ENCODE measurements at regions not wholly inside any gene's neighbourhood (a gene's known extent, or its start where the extent isn't known, plus 50 kb on each side); places are given as distances from the start of the nearest gene placed in this dataset.
"Not testable (repeated sequence)": the region's sequence is repeated elsewhere in the genome, so short reads cannot be mapped to it uniquely, and the experiment has no call there.

DNA sequence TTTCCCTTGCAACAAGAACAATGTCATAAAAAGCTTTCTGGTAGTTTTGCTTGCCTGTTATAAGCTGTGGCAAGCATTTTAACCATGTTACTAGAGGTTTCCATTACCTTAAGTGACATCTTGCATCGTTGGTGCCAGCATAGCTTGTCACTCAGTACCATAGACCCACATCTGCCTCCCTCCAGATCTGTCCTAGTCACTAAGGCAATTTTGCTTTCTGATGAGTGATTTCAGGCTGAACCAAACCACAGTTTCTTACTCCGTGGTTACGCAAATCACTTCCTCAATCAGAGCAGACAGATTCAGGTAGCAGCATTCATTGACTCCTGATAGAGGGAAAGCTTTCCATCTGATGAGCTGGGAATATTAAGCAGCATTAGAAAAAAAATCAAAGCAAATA lies 1057.5 kb upstream of the FAM98A start:
- no peak for DNase-seq

DNA sequence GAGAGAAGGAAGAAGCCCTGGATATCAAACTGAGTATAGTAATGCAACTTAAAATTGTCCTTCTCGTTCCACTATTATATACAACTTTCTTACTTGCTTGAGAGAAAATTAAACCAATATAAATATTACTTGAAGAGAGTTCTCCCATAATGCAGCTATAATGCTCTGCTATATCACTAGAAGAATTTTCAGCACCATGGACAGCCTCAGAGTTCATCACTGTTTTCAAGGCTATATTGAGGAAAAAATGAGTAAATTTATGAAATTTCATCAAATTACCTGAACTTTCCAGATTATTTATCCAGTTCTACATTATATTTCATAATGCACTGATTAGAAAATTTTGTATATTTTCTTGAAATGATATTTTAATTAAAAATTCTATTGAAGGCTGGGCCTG lies 1053.5 kb upstream of the FAM98A start:
- DNase-seq, result no peak

DNA sequence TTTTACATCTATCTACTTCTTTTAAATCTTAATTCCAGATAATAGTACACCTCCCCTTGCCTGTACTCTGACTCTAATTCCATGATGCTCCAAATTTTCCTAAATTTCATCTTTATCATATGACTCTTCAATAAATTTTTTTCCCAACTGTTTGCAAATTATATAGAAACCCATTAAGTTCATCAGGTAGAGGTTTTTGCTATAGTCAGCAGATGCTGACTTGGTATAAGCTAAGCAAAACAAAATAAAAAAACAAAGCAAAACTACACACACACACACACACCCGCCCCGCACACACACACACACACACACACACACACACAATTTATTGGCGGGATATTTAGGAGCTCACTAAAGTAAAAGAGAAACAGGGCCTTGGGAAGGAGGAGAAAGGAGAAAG lies 1047.8 kb upstream of the FAM98A start:
- no peak for DNase-seq

DNA sequence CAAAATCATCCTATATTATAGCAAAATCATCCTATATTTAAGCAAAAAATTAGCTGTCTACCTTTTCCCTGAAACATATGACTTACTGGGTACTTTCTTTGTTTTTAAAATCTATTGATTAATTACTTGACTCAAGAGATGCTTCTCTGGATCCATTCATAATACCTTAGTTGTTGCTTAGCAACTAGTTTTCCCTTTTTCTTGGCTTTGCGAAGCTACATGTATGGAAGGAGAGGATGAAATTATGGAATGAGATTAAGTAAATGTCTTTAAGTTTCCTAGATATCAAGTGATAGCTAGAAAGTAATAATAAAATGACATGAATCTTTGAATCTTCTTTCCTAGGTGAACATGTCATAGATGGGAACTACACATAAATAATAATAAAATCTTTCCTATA lies 1033.2 kb upstream of the FAM98A start:
- DNase-seq, result no peak

DNA sequence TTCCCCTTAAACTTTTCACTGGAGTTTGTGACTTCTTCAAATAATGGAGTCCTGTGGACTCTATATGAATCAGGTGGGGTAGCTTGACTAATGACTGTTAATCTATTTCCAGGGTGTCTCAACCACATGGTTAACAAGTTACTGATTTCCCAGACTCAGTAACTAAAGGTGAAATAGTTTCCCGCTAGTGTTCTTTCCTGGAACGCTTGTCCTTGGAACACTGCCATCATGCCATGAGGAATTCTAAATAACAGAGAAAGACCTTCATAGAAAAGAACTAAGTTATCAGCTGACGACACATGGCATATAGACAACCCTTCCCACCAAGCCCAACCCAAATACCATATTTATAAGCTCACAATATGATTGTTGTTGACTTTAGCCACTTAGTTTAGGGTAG lies 1027.9 kb upstream of the FAM98A start:
- no peak for DNase-seq

DNA sequence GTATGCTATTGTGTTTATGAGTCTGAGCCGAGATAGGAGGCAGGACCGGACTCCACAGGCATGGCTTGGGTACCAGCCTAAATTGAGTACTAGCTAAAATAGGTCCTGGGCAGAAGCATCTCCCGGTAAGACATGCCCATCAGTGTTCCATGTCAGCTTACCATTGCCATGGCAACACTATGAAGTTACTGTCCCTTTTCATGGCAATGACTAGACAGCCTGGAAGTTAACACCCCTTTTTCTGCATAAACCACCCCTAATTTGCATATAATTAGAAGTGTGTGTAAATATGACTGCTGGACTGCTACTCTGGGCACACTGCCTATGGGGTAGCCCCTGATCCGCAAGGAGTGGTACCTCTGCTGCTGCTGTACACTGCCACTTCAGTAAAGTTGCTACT lies 1005.1 kb upstream of the FAM98A start:
- no peak for DNase-seq

DNA sequence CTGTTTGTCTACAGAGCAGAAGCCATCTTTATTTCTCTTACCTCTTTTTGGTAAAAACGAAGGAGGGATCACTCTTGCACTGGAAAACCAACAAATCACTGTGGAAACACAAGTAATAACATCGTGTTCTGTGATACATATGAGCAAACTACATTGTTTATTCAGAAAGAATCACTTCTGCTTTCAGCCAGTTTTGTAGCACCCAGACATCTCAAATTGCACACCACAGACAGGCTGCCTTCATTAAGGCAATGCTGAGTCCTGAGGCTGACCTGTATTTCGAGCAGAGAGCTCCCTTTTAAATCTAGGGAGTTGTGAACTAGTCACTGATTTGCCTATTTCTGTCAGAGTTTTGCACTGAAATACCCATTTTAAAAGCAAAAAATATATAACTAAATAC lies 1003.2 kb upstream of the FAM98A start:
- no peak for DNase-seq

DNA sequence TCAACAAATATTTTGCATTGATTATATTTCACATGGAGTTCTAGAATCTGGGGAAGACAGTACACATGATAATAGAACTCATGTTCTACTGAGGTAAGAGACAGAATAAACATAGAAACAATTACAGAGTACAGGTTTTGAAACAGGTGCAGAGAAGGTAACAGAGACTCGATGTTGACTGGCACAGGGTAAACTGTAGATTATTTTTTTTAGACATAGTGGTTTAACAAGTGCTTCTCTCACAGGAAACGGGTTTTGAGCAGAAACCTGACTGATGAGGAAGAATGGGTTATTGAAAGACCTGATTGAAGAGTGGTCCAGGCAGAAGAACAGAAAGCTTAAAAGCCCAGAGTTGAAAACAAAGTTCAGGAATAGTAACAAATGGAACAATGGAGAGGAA lies 1002.5 kb upstream of the FAM98A start:
- no peak for DNase-seq

DNA sequence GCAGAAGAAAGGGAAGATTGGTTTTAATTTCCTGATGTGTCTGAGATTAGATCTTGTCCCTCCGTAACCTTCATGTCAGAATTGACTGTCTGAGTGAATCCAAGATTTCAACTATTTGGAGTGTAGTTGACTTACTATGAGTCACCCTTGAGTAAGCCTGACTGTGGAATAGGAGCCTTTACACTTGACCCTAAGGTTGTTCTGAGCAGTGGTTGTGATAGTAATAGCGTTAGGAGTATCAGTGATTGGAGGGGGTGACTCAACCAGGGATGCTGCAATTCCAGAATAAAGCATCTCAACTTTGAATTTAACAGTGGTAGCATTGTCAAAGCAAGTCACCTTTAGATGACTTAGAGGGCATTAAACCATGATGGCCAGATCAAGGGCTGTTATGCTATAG lies 979.5 kb upstream of the FAM98A start:
- no peak for DNase-seq

DNA sequence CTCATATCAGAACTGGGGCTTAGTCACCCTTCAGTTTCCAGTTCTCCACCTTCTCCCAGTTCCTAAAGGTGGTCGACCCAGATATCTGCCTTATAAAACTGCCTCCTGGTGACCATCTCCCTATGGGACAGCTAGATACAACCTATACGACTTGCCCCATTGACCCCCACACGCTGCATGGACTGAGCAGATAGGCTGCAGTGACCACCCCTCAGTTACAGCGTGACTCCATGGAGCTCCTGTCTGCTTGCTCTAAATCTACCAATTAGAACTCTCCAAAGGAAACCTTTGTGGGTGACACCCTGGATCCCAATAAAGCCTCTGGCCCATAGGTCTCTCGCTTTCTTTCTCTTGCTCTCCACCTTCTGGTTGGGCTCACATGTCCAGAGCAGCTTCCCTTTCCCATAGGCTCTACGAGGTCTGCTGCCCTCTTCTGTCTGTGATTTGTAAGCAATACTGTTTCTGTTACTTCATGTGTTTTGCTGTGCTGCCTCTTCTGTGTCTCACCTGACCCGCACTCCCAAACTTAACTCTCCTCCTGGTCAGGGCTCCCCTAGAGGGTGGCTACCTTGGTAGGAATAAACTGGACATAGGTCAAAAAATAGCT lies 971.3 kb upstream of the FAM98A start:
- no peak for DNase-seq

DNA sequence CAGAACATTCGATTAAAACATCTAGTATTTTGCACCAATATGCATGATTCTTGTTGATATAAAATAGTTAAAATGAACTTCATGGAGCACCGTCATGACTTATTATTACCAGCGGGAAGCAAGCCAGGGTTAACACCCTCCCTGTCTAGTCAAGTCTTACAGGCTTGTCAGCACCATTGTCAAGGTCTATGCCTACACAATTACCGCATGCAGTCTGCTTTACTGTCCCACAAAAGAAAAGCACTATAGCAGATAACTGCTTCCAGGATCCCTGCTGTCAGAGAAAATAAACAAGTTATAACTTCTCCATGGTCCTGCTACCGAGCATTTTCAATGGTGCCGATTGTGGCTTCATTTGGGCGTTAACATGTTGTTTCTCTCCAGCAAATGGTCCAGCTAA lies 968.0 kb upstream of the FAM98A start:
- DNase-seq, result no peak

DNA sequence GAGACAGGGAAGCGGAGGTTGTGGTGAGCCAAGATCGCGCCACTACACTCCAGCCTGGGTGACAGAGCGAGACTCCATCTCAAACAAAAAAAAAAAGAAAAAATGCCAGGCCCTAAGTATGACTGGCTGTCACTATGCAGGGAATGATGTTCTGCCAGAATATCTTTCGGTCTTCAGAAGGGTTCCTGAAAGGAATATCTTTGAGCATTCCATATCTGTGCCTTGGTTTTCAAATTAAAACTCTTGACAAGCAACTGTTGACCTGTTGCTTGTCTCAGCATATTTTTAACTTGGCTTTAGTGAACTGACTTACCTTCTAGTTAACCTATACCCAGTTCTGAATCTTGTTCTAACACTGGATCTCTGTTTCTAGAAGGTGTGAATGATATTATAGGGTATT lies 953.2 kb upstream of the FAM98A start:
- DNase-seq, result no peak

DNA sequence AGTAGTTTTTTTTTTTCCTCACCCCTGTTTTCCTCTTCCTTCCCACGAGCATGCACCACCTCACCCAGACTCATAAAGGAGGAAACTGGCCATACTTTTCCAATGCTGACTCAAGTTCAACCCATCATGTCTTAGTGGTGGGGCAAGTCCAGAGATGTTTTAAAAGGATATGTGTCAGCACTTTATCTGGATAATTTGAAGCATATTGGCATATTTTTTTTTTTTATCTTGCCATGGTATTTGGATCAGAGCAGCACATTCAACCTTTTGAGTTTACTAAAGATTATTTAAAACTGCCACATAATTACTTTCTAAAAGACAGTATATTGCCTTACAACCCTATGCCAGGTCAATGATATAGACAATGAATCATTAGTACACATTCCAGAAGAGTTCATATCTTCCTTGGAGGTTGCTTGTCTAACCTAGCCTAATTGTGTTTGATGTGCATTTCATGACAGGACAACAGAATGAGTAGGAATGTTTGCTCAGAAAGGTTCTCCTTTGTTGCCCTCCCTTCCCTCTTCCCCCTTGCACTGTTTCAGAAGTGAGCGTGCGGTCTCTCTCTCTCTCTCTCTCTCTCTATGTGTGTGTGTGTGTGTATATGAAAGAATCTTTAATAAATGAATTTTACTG lies 950.7 kb upstream of the FAM98A start:
- no peak for DNase-seq

DNA sequence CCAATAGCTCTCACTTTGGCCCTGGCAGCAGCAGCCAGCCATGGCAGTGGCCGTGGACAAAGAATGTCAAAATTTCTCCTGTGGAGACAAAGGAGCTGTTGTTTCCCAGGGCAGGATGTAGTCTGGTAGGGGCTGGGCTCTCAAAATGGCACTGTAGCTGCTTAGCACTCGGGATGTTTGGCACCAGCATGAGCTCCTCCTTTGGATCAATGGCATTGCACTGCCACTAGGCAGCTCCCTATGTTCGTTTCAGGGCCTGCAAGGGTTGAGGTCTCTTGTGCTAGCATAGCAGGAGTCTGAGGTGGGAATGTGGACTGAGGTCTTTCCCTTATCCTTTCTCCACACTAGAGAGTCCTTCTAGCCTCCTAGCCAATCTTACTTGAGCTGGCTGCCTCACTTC lies 948.8 kb upstream of the FAM98A start:
- DNase-seq, result no peak

DNA sequence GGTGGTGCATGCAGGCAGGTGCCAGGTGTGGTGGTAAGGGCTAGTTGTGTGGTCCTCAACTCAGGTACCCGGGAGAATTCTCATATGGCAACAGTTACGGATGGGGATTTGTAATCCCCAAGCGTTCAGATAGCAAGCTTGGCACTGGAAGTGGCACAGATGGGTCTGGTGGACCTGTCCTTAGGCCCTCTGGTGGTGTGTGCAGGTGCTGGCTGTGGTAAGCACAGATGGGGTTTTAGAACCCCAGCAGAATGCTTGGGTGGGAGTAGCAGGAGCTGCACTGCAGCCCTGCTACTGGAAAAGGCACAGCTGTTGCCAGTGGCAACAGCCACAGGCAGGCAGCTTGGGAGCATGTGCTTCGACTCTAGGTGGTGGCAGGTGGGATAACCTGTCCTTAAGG lies 948.2 kb upstream of the FAM98A start:
- DNase-seq, result no peak

DNA sequence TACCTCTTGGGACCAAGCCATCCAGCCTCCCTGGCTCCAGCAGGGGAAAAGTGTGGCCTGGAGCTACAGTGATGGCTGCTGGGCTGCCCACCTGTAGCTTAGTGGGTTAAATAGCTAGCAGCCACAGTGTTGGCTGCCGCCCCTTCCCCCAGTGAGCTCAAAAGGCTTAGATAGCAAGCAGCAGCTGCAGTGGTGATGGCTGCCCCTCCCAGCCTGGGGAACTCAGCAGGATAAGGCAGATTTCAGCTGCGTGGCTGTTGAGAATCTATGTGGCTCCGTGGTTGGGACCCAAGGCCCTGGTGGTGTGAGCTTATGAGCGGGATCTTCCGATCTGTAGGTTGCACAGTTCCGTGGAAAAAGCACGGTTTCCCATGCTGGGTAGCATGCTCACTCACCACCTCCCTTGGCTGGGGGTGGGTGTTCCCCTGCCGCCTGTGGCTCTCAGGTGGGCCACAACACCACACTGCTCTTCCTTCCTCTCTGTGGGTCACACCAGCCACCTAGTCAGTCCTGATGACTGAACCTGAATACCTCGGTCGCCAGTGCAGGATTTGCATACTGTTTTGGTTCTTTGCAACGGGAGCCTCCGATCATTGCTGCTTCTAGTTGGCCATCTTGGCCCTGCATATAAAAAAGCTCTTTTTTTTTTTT lies 946.5 kb upstream of the FAM98A start:
- no peak for DNase-seq

DNA sequence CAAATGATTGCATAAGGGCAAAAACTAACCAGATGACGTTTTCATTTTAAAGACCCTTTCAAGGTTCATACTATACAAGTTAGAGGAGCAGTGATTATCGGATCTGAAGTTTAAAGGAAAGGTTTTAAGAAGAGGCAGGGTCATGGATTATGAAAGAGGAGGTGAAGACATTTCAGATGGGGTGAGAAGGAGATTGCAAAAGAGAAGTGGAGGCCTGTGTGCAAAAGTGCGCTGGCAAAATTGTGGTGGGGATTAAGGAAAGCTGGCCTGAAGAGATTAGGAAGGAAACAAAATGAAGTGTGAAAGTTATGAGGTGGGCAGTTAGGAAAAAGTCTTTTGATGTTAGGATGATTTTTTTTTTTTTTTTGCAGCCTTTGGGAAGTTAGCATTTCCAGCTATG lies 935.7 kb upstream of the FAM98A start:
- DNase-seq, result no peak

DNA sequence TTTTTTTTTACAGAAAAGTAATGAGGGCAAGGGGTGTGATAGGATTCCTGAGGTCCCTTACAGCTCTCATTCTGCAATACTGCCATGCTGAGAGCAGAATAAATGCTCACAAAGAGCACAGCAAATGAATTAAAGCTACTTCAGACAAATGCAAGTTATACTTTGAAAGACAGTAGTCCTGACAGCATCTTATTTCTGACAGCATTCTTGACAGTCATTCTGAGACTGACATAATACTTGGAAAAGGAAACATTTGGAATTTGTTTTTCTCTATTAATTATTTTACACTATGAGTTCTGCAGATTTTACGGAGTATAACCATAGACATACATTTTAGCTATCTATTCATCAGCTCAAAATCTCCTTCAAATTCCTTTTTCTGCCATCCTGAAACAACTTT lies 935.2 kb upstream of the FAM98A start:
- DNase-seq, result no peak

DNA sequence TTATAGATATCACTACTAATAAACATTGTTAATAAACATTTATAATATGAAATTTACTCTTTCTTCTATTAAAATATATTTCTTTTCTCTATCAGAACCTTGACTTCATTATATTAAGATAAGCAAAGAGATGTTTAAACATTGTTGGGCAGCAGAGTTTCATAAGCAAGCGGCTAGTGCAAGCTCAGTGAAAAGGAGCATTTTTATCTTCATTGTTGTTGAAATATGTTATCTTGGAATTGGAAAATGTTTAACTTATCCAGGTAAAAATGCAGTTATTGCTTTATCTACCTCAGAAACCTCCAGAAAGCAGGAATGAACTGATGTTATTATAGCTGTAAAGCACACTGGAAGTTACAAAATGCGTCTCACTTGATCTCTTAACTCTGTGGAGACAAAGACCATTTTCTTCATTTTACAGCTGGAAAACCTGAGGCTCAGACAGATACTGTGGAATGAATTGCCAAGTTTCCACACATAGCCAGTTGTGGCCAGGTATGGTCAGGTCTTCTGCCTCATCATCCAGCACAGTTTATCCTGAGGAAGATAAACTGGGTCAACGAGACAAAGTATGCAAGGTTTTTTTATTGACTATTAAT lies 934.6 kb upstream of the FAM98A start:
- DNase-seq, result no peak

DNA sequence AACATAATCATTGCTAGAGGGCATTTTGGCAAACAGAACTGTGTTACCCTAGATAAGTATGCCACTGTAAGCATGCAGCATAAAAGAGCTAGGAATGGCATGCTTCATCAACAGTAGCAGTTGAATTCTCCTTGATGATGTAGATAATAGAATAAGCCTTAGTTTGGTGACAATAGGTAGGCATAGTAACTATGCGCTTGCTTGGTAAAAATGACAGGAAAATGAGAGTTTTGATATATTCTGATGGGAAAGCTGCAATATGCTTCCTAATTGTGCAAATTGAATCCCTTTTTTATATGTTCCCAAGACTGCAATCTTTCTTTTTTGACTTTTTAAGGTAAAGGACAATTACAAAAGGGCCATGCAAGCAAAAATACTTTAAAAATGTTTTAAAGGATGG lies 930.9 kb upstream of the FAM98A start:
- no peak for DNase-seq

DNA sequence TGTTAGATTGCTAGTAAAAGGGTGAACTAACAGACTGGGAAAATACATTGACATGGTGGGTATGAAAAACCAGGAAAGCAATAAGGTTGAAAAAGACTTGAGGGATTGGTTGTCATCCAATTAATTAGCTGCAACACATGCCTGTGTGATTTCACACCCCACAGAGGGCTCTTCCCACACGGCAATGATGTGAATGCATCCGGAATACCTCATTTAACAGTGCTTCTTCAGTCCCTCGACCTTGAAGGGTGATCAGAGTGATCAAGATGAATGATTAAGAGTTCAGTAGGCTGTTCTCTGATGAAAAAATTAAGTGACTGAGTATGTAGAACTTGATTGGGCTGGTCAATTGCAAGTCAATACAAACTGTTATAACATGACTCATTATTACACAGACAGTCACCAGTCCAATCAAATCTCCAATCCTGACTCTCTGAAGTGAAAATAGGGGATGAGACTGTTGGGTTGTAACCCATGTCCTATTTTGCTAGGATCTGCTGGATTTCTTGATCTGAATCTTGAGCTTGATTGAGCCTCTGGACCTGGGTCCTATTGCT lies 924.9 kb upstream of the FAM98A start:
- DNase-seq, result no peak

DNA sequence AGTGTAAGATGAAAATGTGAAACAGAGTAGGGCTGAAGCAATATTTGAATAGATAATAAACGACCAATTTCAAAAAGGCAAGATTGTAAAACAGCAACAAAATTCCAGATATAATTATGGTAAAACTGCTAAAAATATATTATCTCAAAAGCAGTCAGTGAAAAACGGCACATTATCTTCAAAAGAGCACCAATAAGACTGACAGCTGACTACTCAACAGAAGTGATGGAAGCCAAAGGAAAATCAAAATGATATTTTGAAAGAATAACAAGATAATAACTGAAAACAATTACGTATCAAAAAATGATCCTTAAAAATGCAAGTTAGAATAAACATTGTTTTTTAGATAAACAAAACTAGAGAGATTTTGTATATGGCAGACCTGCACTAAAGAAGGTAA lies 920.6 kb upstream of the FAM98A start:
- no peak for DNase-seq

DNA sequence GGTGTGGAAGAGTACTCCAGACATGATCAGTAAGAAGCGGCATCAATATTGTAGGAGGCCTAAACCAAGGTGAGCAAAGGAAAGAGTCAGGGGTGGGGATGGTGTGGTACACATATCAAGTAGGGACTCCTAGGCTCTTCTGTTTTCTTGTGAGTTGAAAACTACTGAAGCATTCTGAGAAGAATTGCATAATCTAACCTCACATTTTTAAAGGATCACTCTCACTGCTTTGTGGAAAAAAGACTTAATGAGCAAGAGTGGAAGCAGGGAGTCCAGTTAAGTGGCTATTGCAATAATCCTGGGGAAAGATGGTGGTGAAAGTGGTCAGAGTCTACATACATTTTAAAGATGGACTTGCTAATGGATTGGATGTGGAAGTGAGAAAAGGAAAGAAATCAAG lies 899.5 kb upstream of the FAM98A start:
- no peak for DNase-seq

DNA sequence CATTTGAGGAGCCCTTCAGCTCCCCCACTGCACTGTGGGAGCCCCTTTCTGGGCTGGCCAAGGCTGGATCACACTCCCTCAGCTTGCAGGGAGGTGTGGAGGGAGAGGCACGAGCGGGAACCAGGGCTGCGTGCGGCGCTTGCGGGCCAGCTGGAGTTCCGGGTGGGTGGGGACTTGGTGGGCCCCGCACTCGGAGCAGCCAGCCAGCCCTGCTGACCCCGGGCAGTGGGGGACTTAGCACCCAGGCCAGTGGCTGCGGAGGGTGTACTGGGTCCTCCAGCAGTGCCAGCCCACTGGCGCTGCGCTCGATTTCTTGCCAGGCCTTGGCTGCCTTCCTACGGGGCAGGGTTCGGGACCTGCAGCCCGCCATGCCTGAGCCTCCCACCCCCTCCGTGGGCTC lies 895.1 kb upstream of the FAM98A start:
- not testable (repeated sequence) for DNase-seq
